ENCODE measurements at regions not wholly inside any gene's neighbourhood (a gene's known extent, or its start where the extent isn't known, plus 50 kb on each side); places are given as distances from the start of the nearest gene placed in this dataset.

GRCh38 chr6:119535332-119535731 is 185.8 kb upstream of the MAN1A1 start:
- no peak overlapping the region for H3K4me3 ChIP-seq (ENCODE audit: low read depth, low read length)
- TF ChIP-seq, protein P1, sequence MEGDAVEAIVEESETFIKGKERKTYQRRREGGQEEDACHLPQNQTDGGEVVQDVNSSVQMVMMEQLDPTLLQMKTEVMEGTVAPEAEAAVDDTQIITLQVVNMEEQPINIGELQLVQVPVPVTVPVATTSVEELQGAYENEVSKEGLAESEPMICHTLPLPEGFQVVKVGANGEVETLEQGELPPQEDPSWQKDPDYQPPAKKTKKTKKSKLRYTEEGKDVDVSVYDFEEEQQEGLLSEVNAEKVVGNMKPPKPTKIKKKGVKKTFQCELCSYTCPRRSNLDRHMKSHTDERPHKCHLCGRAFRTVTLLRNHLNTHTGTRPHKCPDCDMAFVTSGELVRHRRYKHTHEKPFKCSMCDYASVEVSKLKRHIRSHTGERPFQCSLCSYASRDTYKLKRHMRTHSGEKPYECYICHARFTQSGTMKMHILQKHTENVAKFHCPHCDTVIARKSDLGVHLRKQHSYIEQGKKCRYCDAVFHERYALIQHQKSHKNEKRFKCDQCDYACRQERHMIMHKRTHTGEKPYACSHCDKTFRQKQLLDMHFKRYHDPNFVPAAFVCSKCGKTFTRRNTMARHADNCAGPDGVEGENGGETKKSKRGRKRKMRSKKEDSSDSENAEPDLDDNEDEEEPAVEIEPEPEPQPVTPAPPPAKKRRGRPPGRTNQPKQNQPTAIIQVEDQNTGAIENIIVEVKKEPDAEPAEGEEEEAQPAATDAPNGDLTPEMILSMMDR (IDR thresholded peaks at IDR 0.05; ENCODE audit: low read depth, low read length, missing control alignments): no peak
- DNase-seq (ENCODE audit: low read depth): no peak

- no peak overlapping the region for H3K4me3 ChIP-seq (ENCODE audit: low read depth, low read length)
- TF ChIP-seq, protein P1 (IDR thresholded peaks at IDR 0.05; ENCODE audit: low read depth, low read length, missing control alignments): no peak
- DNase-seq (ENCODE audit: low read depth): no peak
Measured at GRCh38 chr6:119533603-119534279, 184.2 kb upstream of the MAN1A1 start.

DNA sequence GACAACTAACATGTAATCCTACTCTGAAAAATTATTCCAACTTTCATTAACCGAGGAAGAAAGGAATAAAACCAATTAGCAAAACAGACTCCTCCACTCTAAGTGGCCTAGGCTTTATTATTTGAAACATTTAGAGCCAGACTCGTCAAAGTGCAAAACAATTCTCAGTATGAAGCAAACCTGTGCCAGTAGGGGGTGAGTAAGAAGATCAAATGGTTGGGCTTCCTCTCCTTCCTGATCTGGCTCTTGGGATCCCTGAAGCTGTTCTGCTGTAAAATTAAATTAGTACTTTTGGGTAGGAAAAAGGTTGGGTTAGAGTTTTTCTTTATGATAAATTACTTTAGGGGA is 177.6 kb upstream of the MAN1A1 start:
- no peak overlapping the region for H3K4me3 ChIP-seq (ENCODE audit: low read depth, low read length)
- no peak for DNase-seq (ENCODE audit: low read depth)
- TF ChIP-seq, protein P1 (IDR thresholded peaks at IDR 0.05; ENCODE audit: low read depth, low read length, missing control alignments): no peak

- no peak for DNase-seq (ENCODE audit: low read depth)
Measured at GRCh38 chr6:119526561-119527230, 177.1 kb upstream of the MAN1A1 start.

GRCh38 chr6:119524410-119524809 is 174.8 kb upstream of the MAN1A1 start:
- no peak overlapping the region for H3K4me3 ChIP-seq (ENCODE audit: low read depth, low read length)
- no peak for DNase-seq (ENCODE audit: low read depth)
- TF ChIP-seq, protein P1 (IDR thresholded peaks at IDR 0.05; ENCODE audit: low read depth, low read length, missing control alignments): no peak

More at GRCh38 chr6:119526561-119527230, 177.1 kb upstream of the MAN1A1 start:
- TF ChIP-seq, protein P1 (IDR thresholded peaks at IDR 0.05; ENCODE audit: low read depth, low read length, missing control alignments): no peak
- no peak overlapping the region for H3K4me3 ChIP-seq (ENCODE audit: low read depth, low read length)

DNA sequence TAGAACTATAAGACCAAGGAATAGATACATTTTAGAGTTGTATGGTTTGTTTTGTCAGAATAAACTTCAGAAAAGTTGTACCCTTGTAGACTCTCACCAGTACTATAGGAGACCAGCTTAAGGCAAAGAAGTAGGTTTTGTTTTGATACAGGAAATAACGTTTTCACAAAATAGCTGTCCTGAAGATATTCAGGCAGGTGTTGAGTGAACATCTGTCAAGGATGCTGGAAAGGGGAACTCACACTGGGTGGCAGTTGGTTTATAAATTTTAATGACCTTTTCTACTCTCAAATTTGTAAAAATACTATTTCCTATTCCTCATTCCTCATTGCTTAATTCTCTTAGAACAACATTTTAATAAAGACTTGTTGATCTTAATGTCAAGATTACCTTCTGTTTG is 174.0 kb upstream of the MAN1A1 start:
- H3K4me3 ChIP-seq (ENCODE audit: low read depth, low read length): no peak overlapping the region
- no peak for DNase-seq (ENCODE audit: low read depth)
- TF ChIP-seq, protein P1 (IDR thresholded peaks at IDR 0.05; ENCODE audit: low read depth, low read length, missing control alignments): no peak

DNA sequence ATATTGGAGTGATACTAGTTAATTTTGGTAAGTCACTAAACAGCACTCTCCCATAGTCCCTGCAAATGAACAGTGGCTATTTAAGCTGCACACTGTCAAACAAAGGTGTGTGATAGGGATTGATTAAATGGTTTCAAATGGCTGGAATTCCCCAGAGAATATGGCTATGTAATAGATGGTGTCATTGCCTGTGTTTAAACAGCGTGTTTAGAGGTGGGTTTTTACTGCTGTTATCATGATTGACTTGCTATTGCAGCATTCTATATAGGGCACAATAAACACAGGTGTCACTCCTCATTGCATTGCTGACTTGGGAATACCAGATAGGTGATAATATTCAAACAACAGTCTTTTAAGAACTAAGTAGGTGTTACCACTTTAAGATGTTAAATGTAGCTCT is 171.7 kb upstream of the MAN1A1 start:
- TF ChIP-seq, protein P1 (IDR thresholded peaks at IDR 0.05; ENCODE audit: low read depth, low read length, missing control alignments): no peak
- H3K4me3 ChIP-seq (ENCODE audit: low read depth, low read length): no peak overlapping the region
- no peak for DNase-seq (ENCODE audit: low read depth)
